ENCODE measurements at regions not wholly inside any gene's neighbourhood (a gene's known extent, or its start where the extent isn't known, plus 50 kb on each side); places are given as distances from the start of the nearest gene placed in this dataset.

DNA sequence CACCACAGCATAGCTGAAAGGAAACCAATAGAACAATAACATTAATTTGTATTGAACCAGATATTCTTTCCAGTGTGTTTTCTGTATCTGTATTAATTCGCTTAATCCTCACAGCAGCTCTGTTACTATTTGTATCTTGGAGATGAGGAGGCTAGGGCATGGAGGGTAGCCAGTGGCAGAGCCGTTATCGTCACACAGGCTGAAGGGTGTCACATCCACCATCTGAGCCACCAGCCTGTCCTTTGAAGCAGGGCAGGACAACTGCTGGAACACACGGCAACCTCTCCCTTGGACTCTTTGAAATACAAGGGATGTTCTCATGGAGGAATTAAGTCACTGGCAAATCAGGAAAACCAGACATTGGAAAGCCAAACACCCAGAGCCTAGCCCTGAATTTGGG is 628.0 kb upstream of the CDH4 start:
- no peak for TF ChIP-seq POLR2A (IDR thresholded peaks at IDR 0.05; ENCODE audit: low read depth, low read length)
- TF ChIP-seq, protein P1, sequence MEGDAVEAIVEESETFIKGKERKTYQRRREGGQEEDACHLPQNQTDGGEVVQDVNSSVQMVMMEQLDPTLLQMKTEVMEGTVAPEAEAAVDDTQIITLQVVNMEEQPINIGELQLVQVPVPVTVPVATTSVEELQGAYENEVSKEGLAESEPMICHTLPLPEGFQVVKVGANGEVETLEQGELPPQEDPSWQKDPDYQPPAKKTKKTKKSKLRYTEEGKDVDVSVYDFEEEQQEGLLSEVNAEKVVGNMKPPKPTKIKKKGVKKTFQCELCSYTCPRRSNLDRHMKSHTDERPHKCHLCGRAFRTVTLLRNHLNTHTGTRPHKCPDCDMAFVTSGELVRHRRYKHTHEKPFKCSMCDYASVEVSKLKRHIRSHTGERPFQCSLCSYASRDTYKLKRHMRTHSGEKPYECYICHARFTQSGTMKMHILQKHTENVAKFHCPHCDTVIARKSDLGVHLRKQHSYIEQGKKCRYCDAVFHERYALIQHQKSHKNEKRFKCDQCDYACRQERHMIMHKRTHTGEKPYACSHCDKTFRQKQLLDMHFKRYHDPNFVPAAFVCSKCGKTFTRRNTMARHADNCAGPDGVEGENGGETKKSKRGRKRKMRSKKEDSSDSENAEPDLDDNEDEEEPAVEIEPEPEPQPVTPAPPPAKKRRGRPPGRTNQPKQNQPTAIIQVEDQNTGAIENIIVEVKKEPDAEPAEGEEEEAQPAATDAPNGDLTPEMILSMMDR (conservative IDR thresholded peaks at IDR 0.05; ENCODE audit: low read depth, low read length) = no peak
- TF ChIP-seq RCOR1 (IDR thresholded peaks at IDR 0.05; ENCODE audit: insufficient replicate concordance, low read length) = no peak
